Activated CD4-positive, alpha-beta memory T cell treated with anti-CD3 and anti-CD28 coated beads, Interleukin-2, amount 10 ng/mL, durations not matched to agents 7 days and 5 days (primary cell): ENCODE measurements at regions not wholly inside any gene's neighbourhood (a gene's known extent, or its start where the extent isn't known, plus 50 kb on each side); places are given as distances from the start of the nearest gene placed in this dataset.
A peak's percentile ranks its signal among the peaks of the same experiment; 100 is the strongest.

Source experiments
- CTCF ChIA-PET: fragments of 350-600 bp; sonication (Branson Sonifier 250); formaldehyde crosslinking; loops from one replicate; lab custom pipeline; 2021; ENCODE audit warnings: antibody characterized with exemption, inconsistent platforms; lab: Charles Lee
- POLR2A ChIA-PET: fragments of 350-600 bp; sonication (Branson Sonifier 250); formaldehyde crosslinking; loops from one replicate; lab custom pipeline; 2021; ENCODE audit warnings: antibody characterized with exemption; lab: Charles Lee
- DNase-seq: peaks from one replicate; pipeline ENCODE4 v3.0.0-alpha.2; 2020
- H3K27ac Mint-ChIP-seq: one replicate; pipeline ENCODE4 v1.8.0; 2021; ENCODE audit warnings: mild to moderate bottlenecking, mixed read lengths
- H3K27me3 Mint-ChIP-seq: one replicate; pipeline ENCODE4 v1.8.0; 2021; ENCODE audit warnings: mixed read lengths
- H3K36me3 Mint-ChIP-seq: one replicate; pipeline ENCODE4 v1.8.0; 2021; ENCODE audit warnings: low read depth, mixed read lengths
- H3K4me1 Mint-ChIP-seq: one replicate; pipeline ENCODE4 v1.8.0; 2021; ENCODE audit warnings: mixed read lengths
- H3K4me3 Mint-ChIP-seq: one replicate; pipeline ENCODE4 v1.8.0; 2021; ENCODE audit warnings: mild to moderate bottlenecking, mixed read lengths
- H3K9me3 Mint-ChIP-seq: one replicate; pipeline ENCODE4 v1.8.0; 2021; ENCODE audit warnings: mixed read lengths

DNA sequence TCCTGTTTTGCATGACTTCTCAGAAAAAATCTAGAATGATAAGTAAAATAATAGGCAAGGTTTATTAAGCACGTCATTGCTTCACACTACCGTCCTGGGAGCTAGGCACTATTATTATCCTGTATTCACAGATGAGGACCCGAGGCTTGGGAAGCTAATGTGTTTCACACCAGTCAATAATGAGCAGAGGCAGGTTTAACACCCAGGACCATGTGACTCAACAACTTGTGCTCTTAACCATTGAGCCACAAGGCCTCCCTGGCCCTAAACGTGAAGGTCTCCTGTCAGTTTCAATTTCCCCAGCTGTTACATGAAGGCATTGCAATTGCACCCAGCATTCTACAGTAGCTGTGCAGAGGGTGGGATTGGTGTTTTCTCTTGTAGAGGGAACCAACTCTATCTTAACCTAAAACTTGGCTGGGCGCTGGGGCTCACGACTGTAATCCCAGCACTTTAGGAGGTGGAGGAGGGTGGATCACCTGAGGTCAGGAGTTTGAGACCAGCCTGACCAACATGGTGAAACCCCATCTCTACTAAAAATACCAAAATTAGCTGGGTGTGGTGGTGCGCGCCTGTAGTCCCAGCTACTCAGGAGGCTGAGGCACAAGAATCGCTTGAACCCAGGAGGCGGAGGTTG, 191.2 kb downstream of the BCAS1 start:
- Mint-ChIP-seq H3K4me3 (no peak overlapping the region), H3K27me3 (peaks cover 3% of the 10 kb centered on the region), H3K9me3 (no peaks in the 10 kb centered on the region), H3K4me1 (peaks cover 31% of the 10 kb centered on the region), H3K36me3 (no peaks in the 10 kb centered on the region), H3K27ac (no peak overlapping the region)
- ChIA-PET CTCF (interaction anchor here (0.7 to 1.5 kb wide), 5 partner anchors 36 to 715 kb away, joined by 3 to 9 read pairs (median 4); no protein-coding TSS in a partner anchor), POLR2A (interaction anchor here (0.8 to 2.5 kb wide), 3 partner anchors 12 to 20 kb away, joined by 3 to 7 read pairs (median 3); no protein-coding TSS in a partner anchor)
- DNase-seq, result no peak

GRCh38 chr20:53878262-53879047, 191.9 kb downstream of the BCAS1 start:
- peaks cover 30% of the 10 kb centered on the region for H3K4me1 Mint-ChIP-seq

GRCh38 chr20:53876956-53877355, 193.4 kb downstream of the BCAS1 start:
- Mint-ChIP-seq H3K9me3 (no peaks in the 10 kb centered on the region), H3K4me3 (no peak overlapping the region), H3K27me3 (peaks cover 3% of the 10 kb centered on the region), H3K27ac (no peak overlapping the region), H3K36me3 (no peaks in the 10 kb centered on the region), H3K4me1 (peaks cover 41% of the 10 kb centered on the region)
- DNase-seq, result no peak
- POLR2A ChIA-PET, result no interaction called here
- CTCF ChIA-PET, result no interaction called here

More at GRCh38 chr20:53878262-53879047, 191.9 kb downstream of the BCAS1 start:
- CTCF ChIA-PET, result interaction anchor here (0.7 to 1.4 kb wide), 4 partner anchors 37 to 714 kb away, joined by 3 to 6 read pairs (median 4); no protein-coding TSS in a partner anchor
- H3K27me3 Mint-ChIP-seq, result peaks cover 3% of the 10 kb centered on the region
- H3K9me3 Mint-ChIP-seq, result no peaks in the 10 kb centered on the region
- no peaks in the 10 kb centered on the region for H3K36me3 Mint-ChIP-seq
- H3K4me3 Mint-ChIP-seq, result no peak overlapping the region
- no peak for DNase-seq
- POLR2A ChIA-PET, result interaction anchor here (0.8 to 2.5 kb wide), 2 partner anchors 13 to 20 kb away, joined by 3 to 7 read pairs; no protein-coding TSS in a partner anchor
- H3K27ac Mint-ChIP-seq, result no peak overlapping the region

GRCh38 chr20:53876470-53876869, 193.9 kb downstream of the BCAS1 start:
- Mint-ChIP-seq H3K27me3 (peaks cover 3% of the 10 kb centered on the region), H3K9me3 (no peaks in the 10 kb centered on the region), H3K36me3 (no peaks in the 10 kb centered on the region), H3K27ac (no peak overlapping the region), H3K4me1 (peaks cover 45% of the 10 kb centered on the region), H3K4me3 (no peak overlapping the region)
- ChIA-PET POLR2A (no interaction called here), CTCF (no interaction called here)
- no peak for DNase-seq

DNA sequence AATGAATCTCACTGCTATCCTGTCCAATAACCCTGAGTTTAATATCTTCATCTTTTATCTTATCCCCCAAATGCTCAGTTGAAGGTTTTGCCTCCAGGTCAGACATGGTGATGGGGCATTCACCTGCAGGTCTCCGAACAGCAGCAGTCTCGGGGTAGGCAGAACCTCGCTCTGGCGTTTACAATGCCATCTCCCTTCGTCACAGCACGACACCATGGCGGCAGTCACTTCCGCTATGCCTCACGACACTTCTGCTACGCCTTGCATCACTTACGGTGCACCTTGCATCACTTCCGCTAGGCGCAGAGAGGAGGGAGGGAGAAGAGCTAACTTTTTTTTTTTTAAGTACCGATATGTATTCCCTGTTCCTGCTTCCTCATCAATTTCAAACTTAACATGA, 194.9 kb downstream of the BCAS1 start:
- POLR2A ChIA-PET, result no interaction called here
- DNase-seq, result no peak
- CTCF ChIA-PET, result no interaction called here
- H3K27me3 Mint-ChIP-seq, result peaks cover 3% of the 10 kb centered on the region
- peaks cover 46% of the 10 kb centered on the region for H3K4me1 Mint-ChIP-seq
- H3K27ac Mint-ChIP-seq, result no peak overlapping the region
- no peak overlapping the region for H3K4me3 Mint-ChIP-seq
- no peaks in the 10 kb centered on the region for H3K36me3 Mint-ChIP-seq
- H3K9me3 Mint-ChIP-seq, result no peaks in the 10 kb centered on the region

DNA sequence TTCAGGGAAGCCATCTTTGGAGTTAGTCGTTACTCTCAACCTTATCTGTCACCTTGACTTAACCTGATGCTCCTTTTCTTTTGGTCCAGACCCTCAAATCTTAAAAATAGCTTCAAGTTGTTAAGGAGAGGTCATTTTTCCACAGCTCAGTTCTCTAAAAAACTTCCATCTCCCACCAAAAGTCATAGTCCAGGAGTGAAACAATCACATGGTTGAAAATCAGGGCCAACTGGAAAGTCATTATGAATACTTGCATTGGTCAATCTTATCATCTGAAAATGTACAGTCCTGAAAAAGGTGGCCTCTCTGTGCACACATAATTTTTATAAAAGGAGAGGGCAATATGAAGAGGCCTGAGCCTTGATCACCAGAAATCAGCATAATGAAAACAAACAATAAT, 195.7 kb downstream of the BCAS1 start:
- CTCF ChIA-PET, result no interaction called here
- Mint-ChIP-seq H3K9me3 (no peaks in the 10 kb centered on the region), H3K27me3 (peaks cover 3% of the 10 kb centered on the region), H3K4me3 (no peak overlapping the region), H3K36me3 (no peaks in the 10 kb centered on the region), H3K4me1 (peaks cover 46% of the 10 kb centered on the region), H3K27ac (no peak overlapping the region)
- DNase-seq, result no peak
- POLR2A ChIA-PET, result no interaction called here

- H3K4me3 Mint-ChIP-seq, result no peak overlapping the region
- no peaks in the 10 kb centered on the region for H3K36me3 Mint-ChIP-seq
- H3K27ac Mint-ChIP-seq, result no peak overlapping the region
- ChIA-PET CTCF (interaction anchor here (1.0 kb wide), 1 partner anchor 66 kb away, joined by 3 read pairs; no protein-coding TSS in a partner anchor), POLR2A (interaction anchor here (2.5 kb wide), 2 partner anchors 9 to 18 kb away, joined by 10 to 28 read pairs; no protein-coding TSS in a partner anchor)
- no peaks in the 10 kb centered on the region for H3K9me3 Mint-ChIP-seq
- H3K4me1 Mint-ChIP-seq, result peaks cover 48% of the 10 kb centered on the region
- peaks cover 3% of the 10 kb centered on the region for H3K27me3 Mint-ChIP-seq
- no peak for DNase-seq
These were observed 196.3 kb downstream of the BCAS1 start for GRCh38 chr20:53874104-53874503.

- POLR2A ChIA-PET, result interaction anchor here (0.8 to 3.8 kb wide), 15 partner anchors 10 to 294 kb away, joined by 3 to 28 read pairs (median 9); partner anchors contain the start of gene ZNF217
- H3K9me3 Mint-ChIP-seq, result no peaks in the 10 kb centered on the region
- peaks cover 3% of the 10 kb centered on the region for H3K27me3 Mint-ChIP-seq
- peak overlapping the region; percentile 72 for H3K4me3 Mint-ChIP-seq
- CTCF ChIA-PET, result interaction anchor here (0.5 to 2.1 kb wide), 10 partner anchors 10 to 294 kb away, joined by 3 to 29 read pairs (median 4); no protein-coding TSS in a partner anchor
- no peaks in the 10 kb centered on the region for H3K36me3 Mint-ChIP-seq
- H3K4me1 Mint-ChIP-seq, result peaks cover 45% of the 10 kb centered on the region
- DNase-seq, result no peak
- H3K27ac Mint-ChIP-seq, result peak overlapping the region; percentile 97
These were observed 197.2 kb downstream of the BCAS1 start for GRCh38 chr20:53873230-53873604.

- Mint-ChIP-seq H3K4me1 (peaks cover 50% of the 10 kb centered on the region), H3K27ac (peak overlapping the region; percentile 97), H3K36me3 (no peaks in the 10 kb centered on the region), H3K4me3 (peak overlapping the region; percentile 72), H3K9me3 (no peaks in the 10 kb centered on the region), H3K27me3 (peaks cover 3% of the 10 kb centered on the region)
- peak; percentile 65 for DNase-seq
- ChIA-PET CTCF (interaction anchor here (0.5 to 2.9 kb wide), 24 partner anchors 10 to 294 kb away, joined by 3 to 29 read pairs (median 3); no protein-coding TSS in a partner anchor), POLR2A (interaction anchor here (0.6 to 3.8 kb wide), 25 partner anchors 11 to 297 kb away, joined by 3 to 28 read pairs (median 7); partner anchors contain the start of gene ZNF217)
These were observed 197.7 kb downstream of the BCAS1 start for GRCh38 chr20:53872561-53873229.

DNA sequence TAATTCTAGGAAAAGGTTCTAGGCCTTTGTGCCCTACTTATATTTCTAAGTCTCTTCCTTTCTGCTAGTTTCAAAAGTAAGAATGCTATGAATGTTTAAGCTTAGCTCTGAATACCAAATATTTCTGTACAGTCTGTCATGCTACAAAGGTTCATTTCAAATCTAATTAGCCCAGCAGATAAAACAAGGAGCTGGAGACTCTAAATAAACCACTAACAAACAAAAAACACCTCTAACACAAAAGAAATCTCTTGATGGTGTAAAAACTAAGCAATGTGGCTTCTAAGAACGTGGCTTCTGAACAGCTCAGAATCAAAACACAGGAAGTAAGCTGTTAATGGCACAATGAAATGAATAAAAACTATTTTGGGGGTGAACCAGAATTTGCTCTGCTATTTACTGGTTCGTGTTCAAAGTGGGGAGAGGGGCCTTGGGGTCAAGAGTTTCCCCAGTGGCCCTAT, 198.3 kb downstream of the BCAS1 start:
- no peaks in the 10 kb centered on the region for H3K9me3 Mint-ChIP-seq
- peaks cover 56% of the 10 kb centered on the region for H3K4me1 Mint-ChIP-seq
- no peak for DNase-seq
- H3K36me3 Mint-ChIP-seq, result no peaks in the 10 kb centered on the region
- H3K27me3 Mint-ChIP-seq, result peaks cover 3% of the 10 kb centered on the region
- H3K4me3 Mint-ChIP-seq, result peak overlapping the region; percentile 72
- ChIA-PET CTCF (interaction anchor here (0.6 to 2.9 kb wide), 22 partner anchors 9 to 306 kb away, joined by 3 to 29 read pairs (median 3); no protein-coding TSS in a partner anchor), POLR2A (interaction anchor here (0.6 to 3.8 kb wide), 24 partner anchors 11 to 297 kb away, joined by 3 to 28 read pairs (median 7); partner anchors contain the start of gene ZNF217)
- peak overlapping the region; percentile 97 for H3K27ac Mint-ChIP-seq

- no peak for DNase-seq
- peaks cover 61% of the 10 kb centered on the region for H3K4me1 Mint-ChIP-seq
- no peaks in the 10 kb centered on the region for H3K36me3 Mint-ChIP-seq
- POLR2A ChIA-PET, result interaction anchor here (0.7 to 3.8 kb wide), 21 partner anchors 12 to 296 kb away, joined by 3 to 28 read pairs (median 8); partner anchors contain the start of gene ZNF217
- H3K9me3 Mint-ChIP-seq, result no peaks in the 10 kb centered on the region
- peaks cover 3% of the 10 kb centered on the region for H3K27me3 Mint-ChIP-seq
- CTCF ChIA-PET, result interaction anchor here (0.6 to 2.9 kb wide), 17 partner anchors 13 to 305 kb away, joined by 3 to 29 read pairs (median 4); no protein-coding TSS in a partner anchor
- H3K27ac Mint-ChIP-seq, result peak overlapping the region; percentile 97
- H3K4me3 Mint-ChIP-seq, result no peak overlapping the region
These were observed 198.9 kb downstream of the BCAS1 start for GRCh38 chr20:53871541-53871940.
